Colon (tissue), 2 donors: ENCODE measurements at regions not wholly inside any gene's neighbourhood (a gene's known extent, or its start where the extent isn't known, plus 50 kb on each side); places are given as distances from the start of the nearest gene placed in this dataset.

Source experiments
- FAIRE-seq: peaks from 2 replicates; lab custom pipeline; 2012; peaks lifted over from hg19 to GRCh38; lab: Jason Lieb, UNC
- donor health status: control.
- donor health status: control.

GRCh38 chr4:117326091-117326490, 240.7 kb upstream of the TRAM1L1 start:
- no peak for FAIRE-seq

DNA sequence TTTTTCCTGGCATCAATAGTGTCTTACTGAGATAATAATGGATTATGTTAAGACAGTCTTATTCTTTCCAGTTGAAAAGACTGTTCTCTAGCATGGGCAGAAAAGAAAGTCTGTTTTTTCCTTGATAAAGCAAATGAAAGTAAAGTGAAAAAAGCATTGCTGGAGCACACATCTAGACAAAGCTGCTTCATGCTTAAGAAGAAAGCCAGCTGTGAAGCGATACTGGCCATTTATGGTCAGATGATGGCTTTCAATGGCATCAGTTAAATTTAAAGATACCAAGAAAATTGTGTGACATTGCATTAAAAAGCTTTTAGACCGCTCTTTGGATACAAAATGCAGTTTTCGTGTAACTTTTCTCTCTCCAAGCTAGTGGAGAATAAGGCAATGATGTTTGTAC, 242.1 kb upstream of the TRAM1L1 start:
- no peak for FAIRE-seq

DNA sequence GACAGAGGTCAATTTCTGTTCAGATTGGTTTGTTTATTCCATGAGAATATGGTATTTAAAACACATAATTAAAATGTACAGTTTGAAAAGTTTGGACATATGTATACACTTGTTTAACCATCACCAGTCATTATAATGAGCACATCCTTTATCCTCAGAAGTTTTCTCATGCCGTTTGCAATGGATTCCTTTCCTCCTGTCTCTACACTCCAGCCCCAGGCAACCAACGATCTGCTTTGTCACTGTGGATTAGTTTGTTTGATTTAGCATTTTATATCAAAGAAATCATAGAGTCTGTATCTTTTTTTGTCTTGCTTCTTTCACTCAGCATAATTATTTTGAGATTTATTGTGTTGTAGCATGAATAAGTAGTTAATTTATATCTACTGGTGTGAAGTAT, 243.0 kb upstream of the TRAM1L1 start:
- FAIRE-seq: no peak

- FAIRE-seq: no peak
Measured at GRCh38 chr4:117331817-117332216, 246.4 kb upstream of the TRAM1L1 start.

DNA sequence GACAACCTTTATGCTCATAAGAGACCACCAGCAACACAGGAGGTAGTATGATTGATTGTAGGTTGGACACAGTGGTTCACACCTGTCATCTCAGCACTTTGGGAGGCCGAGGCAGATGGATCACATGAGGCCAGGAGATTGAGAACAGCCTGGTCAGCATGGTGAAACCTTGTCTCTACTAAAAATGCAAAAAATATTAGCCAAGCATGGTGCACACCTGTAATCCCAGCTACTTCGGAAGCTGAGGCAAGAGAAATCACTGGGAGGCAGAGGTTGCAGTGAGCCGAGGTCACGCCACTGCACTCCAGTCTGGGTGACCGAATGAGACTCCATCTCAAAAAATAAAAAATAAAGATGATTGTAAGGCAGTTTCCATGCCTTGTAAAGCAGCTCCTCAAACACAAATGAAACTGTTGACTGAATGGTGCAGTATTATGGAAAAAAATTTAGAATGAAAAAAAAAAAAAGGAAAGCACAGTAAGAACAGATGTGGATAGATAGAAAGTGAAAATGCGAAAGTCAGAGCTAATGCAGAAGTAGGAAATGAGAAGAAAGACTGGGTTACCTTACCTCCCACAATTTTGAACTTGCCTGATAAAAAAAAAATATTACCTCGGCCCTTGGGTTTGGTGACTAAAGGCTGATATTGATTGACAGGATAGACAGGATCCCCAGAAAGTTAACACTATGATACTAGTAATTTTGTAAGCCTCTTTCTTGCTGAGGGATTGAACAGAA, 249.2 kb upstream of the TRAM1L1 start:
- FAIRE-seq: no peak

DNA sequence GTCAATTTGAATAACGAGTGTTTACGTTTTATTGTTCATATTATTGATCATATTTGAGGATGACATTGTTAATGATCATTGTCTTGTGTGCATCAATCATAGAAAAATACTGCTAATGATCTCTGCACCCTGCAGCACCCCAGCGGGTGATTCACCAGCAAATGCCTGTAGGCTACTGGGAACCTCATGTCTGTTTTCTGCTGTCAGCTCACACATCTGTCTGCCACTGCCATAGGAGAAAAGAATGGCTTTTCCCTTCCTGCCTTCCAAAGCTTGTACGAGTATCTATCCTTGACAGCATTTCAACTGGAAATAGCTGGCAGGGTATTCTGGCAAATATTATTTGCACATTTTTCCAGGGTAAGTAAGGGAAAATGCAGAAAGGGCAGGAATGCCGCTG, 272.1 kb upstream of the TRAM1L1 start:
- no peak for FAIRE-seq

GRCh38 chr4:117357866-117358265, 272.5 kb upstream of the TRAM1L1 start:
- FAIRE-seq: no peak

- no peak for FAIRE-seq
Measured at GRCh38 chr4:117370944-117371668, 285.7 kb upstream of the TRAM1L1 start.

GRCh38 chr4:117375101-117375500, 289.7 kb upstream of the TRAM1L1 start:
- no peak for FAIRE-seq

DNA sequence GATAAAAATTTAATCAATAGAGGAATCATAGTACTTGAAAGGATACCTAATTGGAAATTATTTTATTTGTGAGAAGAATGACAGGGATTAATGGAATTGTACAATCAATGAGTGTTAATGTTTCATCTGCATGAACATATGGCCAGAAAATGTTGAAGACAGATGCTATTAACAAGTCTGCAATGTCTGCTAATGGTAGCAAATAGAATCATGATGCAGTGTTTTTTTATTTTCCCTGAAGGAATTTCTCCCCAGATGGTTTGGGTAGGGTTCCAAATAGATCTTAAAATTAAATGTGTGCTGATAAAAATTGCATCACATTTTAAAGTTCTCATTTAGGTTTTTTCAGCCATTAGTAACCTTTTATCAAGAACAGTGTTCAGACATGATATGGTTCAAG, 291.3 kb upstream of the TRAM1L1 start:
- FAIRE-seq: no peak

- FAIRE-seq: no peak
Measured at GRCh38 chr4:117378942-117379341, 293.6 kb upstream of the TRAM1L1 start.

DNA sequence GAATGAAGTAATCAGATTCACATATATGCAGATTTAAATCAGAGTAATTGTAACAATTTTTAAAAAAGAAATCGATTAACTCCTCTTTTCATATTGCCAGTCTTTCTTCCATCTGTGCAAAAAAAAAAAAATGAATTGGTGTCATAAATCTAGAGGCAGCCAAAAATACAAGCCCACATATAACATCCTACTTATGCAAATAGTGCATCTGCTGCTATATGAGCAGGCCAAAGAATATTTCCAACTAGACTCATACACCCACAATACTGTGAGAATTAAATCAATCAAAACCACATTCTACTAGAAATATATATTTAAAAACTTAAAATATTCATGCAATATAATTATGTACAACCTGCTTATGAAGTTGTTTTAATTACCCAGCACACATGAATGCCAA, 298.1 kb upstream of the TRAM1L1 start:
- no peak for FAIRE-seq

- no peak for FAIRE-seq
Measured at GRCh38 chr4:117385526-117385925, 300.1 kb upstream of the TRAM1L1 start.

GRCh38 chr4:117387072-117387471, 301.7 kb upstream of the TRAM1L1 start:
- no peak for FAIRE-seq

DNA sequence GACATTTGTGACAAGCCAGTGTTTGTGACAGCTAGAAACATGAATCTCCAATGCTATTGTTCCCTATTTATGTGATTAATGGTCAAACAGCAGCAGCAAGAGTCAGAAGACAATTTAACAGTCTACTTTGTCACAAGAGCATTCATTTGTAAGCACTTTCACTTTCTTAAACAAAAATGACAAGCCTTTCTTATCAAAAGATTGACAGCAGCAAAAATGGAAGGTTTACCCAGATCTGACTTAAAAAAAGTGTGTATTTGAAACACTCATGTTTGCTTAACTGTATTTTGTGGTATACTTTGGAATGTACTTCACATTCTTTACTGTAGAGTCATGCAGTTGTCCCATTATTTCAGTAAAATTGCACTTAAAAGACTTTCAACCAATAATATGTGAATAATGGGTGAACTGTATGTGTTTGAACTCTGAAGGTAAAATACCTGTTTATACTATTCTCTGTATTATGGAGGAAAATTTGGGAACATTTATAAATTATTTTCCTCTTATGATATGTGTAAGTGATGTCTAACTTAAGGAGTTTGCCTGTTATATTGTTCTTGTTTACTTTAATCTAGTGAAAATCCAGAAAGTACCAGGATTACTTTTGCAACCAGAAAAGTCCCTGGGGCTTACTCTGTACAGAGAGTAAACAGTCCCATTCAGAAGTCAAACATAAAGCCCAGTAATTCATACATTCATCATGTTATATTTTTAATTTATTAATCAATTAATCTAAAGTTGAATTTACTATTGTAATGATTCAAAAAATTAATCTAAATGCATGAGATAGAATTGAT, 314.9 kb upstream of the TRAM1L1 start:
- FAIRE-seq: no peak

DNA sequence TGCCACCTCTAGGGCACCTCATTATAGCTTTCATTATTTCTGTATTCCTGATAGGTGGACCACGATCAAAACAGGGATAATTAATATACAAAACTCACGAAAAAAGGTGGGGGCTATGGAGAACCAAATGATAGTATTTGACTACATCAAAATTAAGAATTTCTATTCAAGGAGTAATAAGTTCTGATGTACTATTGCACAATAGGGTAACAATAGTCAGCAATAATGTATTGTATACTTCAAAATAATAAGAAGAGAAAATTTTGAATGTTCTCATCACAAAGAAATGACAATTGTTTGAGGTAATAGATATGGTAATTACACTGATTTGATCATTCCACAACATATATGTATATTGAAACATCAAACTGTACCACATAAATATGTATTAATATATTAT, 327.3 kb upstream of the TRAM1L1 start:
- no peak for FAIRE-seq

DNA sequence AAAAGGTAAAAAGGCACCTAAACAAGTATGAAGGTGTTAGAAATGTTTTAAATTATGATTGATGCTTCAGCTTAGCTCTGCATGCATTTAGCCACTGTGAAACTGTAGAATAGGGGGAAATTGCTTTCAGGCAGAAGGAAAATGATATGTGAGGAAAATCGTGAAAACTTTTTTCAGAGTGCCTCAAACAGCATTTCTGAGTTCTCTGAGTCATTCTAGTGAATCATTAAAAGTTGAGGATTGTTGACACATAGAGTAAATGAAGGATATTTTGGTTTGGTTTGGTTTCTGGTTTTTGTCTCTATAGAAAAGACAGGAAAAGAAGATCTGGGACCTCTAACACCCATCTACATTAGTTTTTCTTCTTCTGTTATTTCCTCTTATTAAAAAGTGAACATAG, 332.5 kb upstream of the TRAM1L1 start:
- no peak for FAIRE-seq

DNA sequence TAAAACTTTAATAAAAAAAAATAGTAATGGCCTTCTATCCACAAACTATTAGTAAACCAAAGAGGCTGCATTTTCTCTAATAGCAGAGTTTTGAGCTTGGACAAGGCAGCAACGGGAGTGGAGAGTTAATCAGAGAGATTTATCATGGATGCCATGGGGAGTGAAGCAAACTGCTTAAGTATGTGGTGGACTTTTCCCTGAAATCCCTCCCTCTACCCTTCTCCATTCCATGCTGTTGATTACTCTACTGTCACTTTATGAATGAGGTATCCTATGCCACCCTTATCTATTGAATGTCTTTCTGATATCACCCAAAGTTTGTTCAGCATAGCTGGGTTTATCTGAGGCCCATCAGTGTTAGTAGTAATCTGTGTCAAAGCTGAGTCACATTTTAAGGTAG, 335.6 kb upstream of the TRAM1L1 start:
- FAIRE-seq: no peak

DNA sequence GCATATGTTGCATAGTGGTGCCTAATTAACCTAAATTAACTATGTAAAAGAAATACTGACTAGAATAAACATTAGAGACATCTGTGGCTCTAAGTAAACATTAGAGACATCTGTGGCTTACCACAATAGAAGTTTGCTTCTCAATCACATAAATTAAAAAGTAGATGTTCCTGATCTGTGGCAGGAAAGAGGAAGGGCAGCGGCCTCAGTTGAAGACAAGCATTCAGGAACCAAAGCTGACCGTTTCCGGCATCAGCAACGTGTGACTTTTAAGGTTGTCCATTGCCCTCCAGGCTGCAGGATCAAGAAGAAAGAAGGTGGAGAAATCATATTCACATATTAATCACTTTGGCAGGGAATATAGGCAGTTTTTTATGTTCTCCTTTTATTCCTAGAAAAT, 336.3 kb upstream of the TRAM1L1 start:
- no peak for FAIRE-seq

DNA sequence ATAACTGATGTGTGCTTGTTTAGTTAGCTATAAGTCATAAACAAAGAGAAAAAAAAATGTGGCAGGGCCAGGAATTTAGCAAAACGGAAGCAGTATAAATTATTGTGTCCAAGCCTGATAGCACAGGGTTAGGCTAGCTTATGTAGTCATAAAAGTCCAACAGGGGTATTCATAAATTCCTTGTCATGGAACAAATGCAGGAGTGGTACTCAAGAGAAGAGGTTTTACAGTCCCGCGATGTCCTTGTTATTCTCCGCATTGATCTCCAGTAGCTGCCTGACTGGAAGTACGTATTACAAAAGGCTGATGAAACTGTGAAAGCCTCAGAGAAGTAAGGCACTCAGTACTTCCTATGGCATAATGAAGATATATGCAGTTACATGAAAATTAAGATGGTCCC, 336.9 kb upstream of the TRAM1L1 start:
- no peak for FAIRE-seq

DNA sequence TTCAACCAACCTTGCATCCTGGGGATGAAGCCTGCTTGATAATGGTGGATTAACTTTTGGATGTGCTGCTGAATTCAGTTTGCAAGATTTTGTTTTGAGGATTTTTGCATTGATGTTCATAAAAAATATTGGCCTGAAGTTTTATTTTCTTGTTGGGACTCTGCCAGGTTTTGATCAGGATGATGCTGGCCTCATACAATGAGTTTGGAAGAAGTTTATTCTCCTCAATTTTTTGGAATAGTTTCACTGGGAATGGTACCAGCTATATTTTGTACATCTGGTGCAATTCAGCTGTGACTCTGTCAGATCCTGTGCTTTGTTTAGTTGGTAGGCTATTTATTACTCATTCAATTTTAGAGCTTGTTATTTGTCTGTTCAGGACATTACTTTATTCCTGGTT, 340.3 kb upstream of the TRAM1L1 start:
- FAIRE-seq: no peak

GRCh38 chr4:117428536-117428935, 343.2 kb upstream of the TRAM1L1 start:
- no peak for FAIRE-seq

DNA sequence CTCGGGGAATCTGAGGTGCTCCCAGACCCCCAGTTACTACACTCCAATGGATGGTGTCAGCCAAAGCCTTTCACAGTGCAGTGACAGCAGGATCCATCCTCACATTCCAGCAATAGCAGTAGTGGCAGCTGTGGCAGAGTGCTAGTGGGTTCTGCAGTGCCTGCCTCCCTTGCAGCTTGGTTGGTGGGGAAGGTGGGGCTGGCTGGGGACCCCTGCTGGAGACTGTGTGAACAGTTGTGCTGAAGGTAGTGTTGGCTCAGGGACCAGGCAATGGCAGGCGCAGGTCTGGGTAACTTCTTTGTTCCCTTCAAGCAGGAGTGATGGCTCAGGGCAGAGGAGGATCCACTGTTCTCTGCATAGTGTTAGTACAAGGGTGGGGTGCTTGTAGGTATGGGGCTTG, 343.7 kb upstream of the TRAM1L1 start:
- no peak for FAIRE-seq
